ENCODE measurements at regions not wholly inside any gene's neighbourhood (a gene's known extent, or its start where the extent isn't known, plus 50 kb on each side); places are given as distances from the start of the nearest gene placed in this dataset.
"Not testable (repeated sequence)": the region's sequence is repeated elsewhere in the genome, so short reads cannot be mapped to it uniquely, and the experiment has no call there.

GRCh38 chr3:176302271-176302670, 895.0 kb downstream of the TBL1XR1 start:
- DNase-seq = no peak

- no peak for DNase-seq
Observed at GRCh38 chr3:176296066-176296597, 901.1 kb downstream of the TBL1XR1 start.

- DNase-seq = no peak
Observed at GRCh38 chr3:176293276-176293675, 904.0 kb downstream of the TBL1XR1 start.

- no peak for DNase-seq
Observed at GRCh38 chr3:176286476-176287085, 910.7 kb downstream of the TBL1XR1 start.

- DNase-seq = no peak
Observed at GRCh38 chr3:176275538-176275937, 921.7 kb downstream of the TBL1XR1 start.

- no peak for DNase-seq
Observed at GRCh38 chr3:176275113-176275512, 922.2 kb downstream of the TBL1XR1 start.

- no peak for DNase-seq
Observed at GRCh38 chr3:176274161-176274560, 923.1 kb downstream of the TBL1XR1 start.

GRCh38 chr3:176262071-176262470, 935.2 kb downstream of the TBL1XR1 start:
- DNase-seq = no peak

- no peak for DNase-seq
Observed at GRCh38 chr3:176247191-176247590, 950.1 kb downstream of the TBL1XR1 start.

- no peak for DNase-seq
Observed at GRCh38 chr3:176219970-176220369, 977.3 kb downstream of the TBL1XR1 start.

GRCh38 chr3:176214758-176215157, 982.5 kb downstream of the TBL1XR1 start:
- DNase-seq = no peak

GRCh38 chr3:176213314-176213713, 984.0 kb downstream of the TBL1XR1 start:
- DNase-seq = not testable (repeated sequence)

GRCh38 chr3:176208915-176209314, 988.4 kb downstream of the TBL1XR1 start:
- no peak for DNase-seq

GRCh38 chr3:176208283-176208682, 989.0 kb downstream of the TBL1XR1 start:
- DNase-seq = no peak

GRCh38 chr3:176206809-176207208, 990.5 kb downstream of the TBL1XR1 start:
- no peak for DNase-seq

- no peak for DNase-seq
Observed at GRCh38 chr3:176202652-176203051, 994.6 kb downstream of the TBL1XR1 start.

- no peak for DNase-seq
Observed at GRCh38 chr3:176193032-176193730, 1004.1 kb downstream of the TBL1XR1 start.

- DNase-seq = no peak
Observed at GRCh38 chr3:176190755-176191154, 1006.5 kb downstream of the TBL1XR1 start.

- no peak for DNase-seq
Observed at GRCh38 chr3:176183181-176183580, 1014.1 kb downstream of the TBL1XR1 start.

- DNase-seq = no peak
Observed at GRCh38 chr3:176174060-176174459, 1023.2 kb downstream of the TBL1XR1 start.

GRCh38 chr3:176172492-176172891, 1024.8 kb downstream of the TBL1XR1 start:
- DNase-seq = no peak

GRCh38 chr3:176167272-176167671, 1030.0 kb downstream of the TBL1XR1 start:
- DNase-seq = no peak

GRCh38 chr3:176160997-176161396, 1036.3 kb downstream of the TBL1XR1 start:
- no peak for DNase-seq

GRCh38 chr3:176159796-176160195, 1037.5 kb downstream of the TBL1XR1 start:
- DNase-seq = no peak

GRCh38 chr3:176155012-176155411, 1042.3 kb downstream of the TBL1XR1 start:
- no peak for DNase-seq

Data from inflammatory macrophage treated with lipopolysaccharide for 1 hour (primary cell).